HCT116 (cell line): ENCODE measurements at regions not wholly inside any gene's neighbourhood (a gene's known extent, or its start where the extent isn't known, plus 50 kb on each side); places are given as distances from the start of the nearest gene placed in this dataset.

Source experiments
- ATAC-seq: fragments of 200-7000 bp; cut with Tn5 transposase; 2 replicates; pipeline ENCODE4 v1.9.1; 2020; ENCODE audit warnings: mild to moderate bottlenecking, moderate library complexity
- BruUV-seq: library from RNA; stranded (reverse); fragments of 400-500 nt; replicated peaks from 2 replicates; lab custom pipeline; 2021; lab: Mats Ljungman, UMichigan
- CTCF ChIA-PET: fragments of 300-600 bp; sonication (Branson Sonifier 250); formaldehyde crosslinking; loops from one replicate; lab custom pipeline; 2021; ENCODE audit warnings: antibody characterized with exemption; lab: Charles Lee
- POLR2A ChIA-PET: fragments of 300-600, 350-600 bp; sonication (Branson Sonifier 250); formaldehyde crosslinking; loops from one replicate; lab custom pipeline; 2021; ENCODE audit warnings: antibody characterized with exemption; lab: Charles Lee
- RAD21 ChIA-PET, 2 experiments: fragments of 300-600 bp; sonication (Branson Sonifier 250); formaldehyde crosslinking; loops; one replicate each; lab custom pipeline; 2023; ENCODE audit warnings: low total read pairs in 2 of 2; ENCODE audit not compliant: uncharacterized antibody in 2 of 2, unreplicated experiment in 2 of 2, low non-redundant PET in 1 of 2; lab: Charles Lee
- DNase-seq: peaks from one replicate; pipeline ENCODE4 v3.0.0-alpha.2; 2010; ENCODE audit warnings: low read depth, low spot score
- H2AFZ ChIP-seq: fragments of 200-600 bp; shearing (Covaris generic), sonication (generic); 2 replicates; pipeline ENCODE4 v1.6.1; 2017; ENCODE audit warnings: low read depth, mixed run types, mixed read lengths, antibody characterized with exemption, low read length; ENCODE audit not compliant: poor library complexity, severe bottlenecking
- H3K27ac ChIP-seq: 2 replicates; pipeline ENCODE4 v1.5.1; 2012; ENCODE audit warnings: low read depth, low read length
- H3K27me3 ChIP-seq: fragments of 200-600 bp; sonication (generic); 2 replicates; pipeline ENCODE4 v1.6.1; 2016; ENCODE audit warnings: mixed run types, low read length, mixed read lengths; ENCODE audit not compliant: insufficient read depth
- H3K36me3 ChIP-seq, 2 experiments: fragments of 200-500 bp in 1 of 2; fragments of 200-600 bp in 1 of 2; sonication (Bioruptor generic) in 1 of 2; sonication (generic) in 1 of 2; 2 replicates each; pipeline versions ENCODE4 v1.5.1 to v1.6.1; 2014 to 2016; ENCODE audit warnings: low read length in 2 of 2, inconsistent platforms in 1 of 2, mixed read lengths in 1 of 2, mixed run types in 1 of 2; ENCODE audit not compliant: insufficient read depth in 2 of 2, control insufficient read depth in 1 of 2
- H3K4me1 ChIP-seq, 2 experiments: fragments of 200-600 bp in 1 of 2; sonication (generic) in 1 of 2; 2 replicates each; pipeline versions ENCODE4 v1.5.1 to v1.6.1; 2012 to 2017; ENCODE audit warnings: low read length in 2 of 2, inconsistent platforms in 1 of 2, mild to moderate bottlenecking in 1 of 2, mixed read lengths in 1 of 2, mixed run types in 1 of 2, moderate library complexity in 1 of 2; ENCODE audit not compliant: insufficient read depth in 2 of 2, control insufficient read depth in 1 of 2
- H3K4me2 ChIP-seq: fragments of 200-600 bp; sonication (generic); 2 replicates; pipeline ENCODE4 v1.6.1; 2017; ENCODE audit warnings: mixed run types, low read length, mixed read lengths
- H3K4me3 ChIP-seq, 2 experiments: fragments of 200-600 bp in 1 of 2; sonication (generic) in 1 of 2; replicated peaks in 1 of 2; 2 replicates each; pipeline ENCODE4 v1.5.1; 2011 to 2016; ENCODE audit warnings: low read length in 2 of 2, control low read depth in 1 of 2, low read depth in 1 of 2, mild to moderate bottlenecking in 1 of 2, mixed read lengths in 1 of 2, mixed run types in 1 of 2
- H3K79me2 ChIP-seq: fragments of 200-600 bp; sonication (generic); 2 replicates; pipeline ENCODE4 v1.6.1; 2017; ENCODE audit warnings: mild to moderate bottlenecking, mixed run types, low read length, moderate library complexity, mixed read lengths; ENCODE audit not compliant: insufficient read depth
- H3K9ac ChIP-seq: fragments of 200-600 bp; sonication (generic); 2 replicates; pipeline ENCODE4 v1.6.1; 2016; ENCODE audit warnings: low read length, mixed read lengths
- H3K9me2 ChIP-seq: fragments of 200-600 bp; sonication (generic), shearing (Covaris generic); 2 replicates; pipeline ENCODE4 v1.6.1; 2017; ENCODE audit warnings: mixed run types, mild to moderate bottlenecking, moderate library complexity; ENCODE audit not compliant: insufficient read depth
- H3K9me3 ChIP-seq, 2 experiments: fragments of 200-500 bp in 1 of 2; fragments of 200-600 bp in 1 of 2; sonication (Bioruptor generic) in 1 of 2; sonication (generic) in 1 of 2; 2 replicates each; pipeline ENCODE4 v1.6.1; 2014 to 2017; ENCODE audit warnings: low read length in 2 of 2, mixed read lengths in 2 of 2, inconsistent platforms in 1 of 2, low read depth in 1 of 2, mild to moderate bottlenecking in 1 of 2, mixed run types in 1 of 2, moderate library complexity in 1 of 2; ENCODE audit not compliant: control insufficient read depth in 1 of 2, insufficient read depth in 1 of 2
- H4K20me1 ChIP-seq: fragments of 200-600 bp; sonication (generic), shearing (Covaris generic); 2 replicates; pipeline ENCODE4 v1.6.1; 2017; ENCODE audit warnings: mixed run types, mild to moderate bottlenecking, moderate library complexity; ENCODE audit not compliant: insufficient read depth
- CBX3 ChIP-seq: IDR thresholded peaks from 2 replicates; pipeline ENCODE4 v1.6.1; 2012; ENCODE audit warnings: low read depth
- EGR1 ChIP-seq: IDR thresholded peaks from 2 replicates; pipeline ENCODE4 v1.6.1; 2012; ENCODE audit warnings: low read depth
- ELF1 ChIP-seq: IDR thresholded peaks from 2 replicates; pipeline ENCODE4 v1.6.1; 2012; ENCODE audit warnings: low read depth, borderline replicate concordance
- EZH2 ChIP-seq: fragments of 200-600 bp; sonication (generic); IDR thresholded peaks from 2 replicates; pipeline ENCODE4 v1.6.1; 2017; ENCODE audit warnings: antibody characterized with exemption, mixed run types
- EZH2phosphoT487 ChIP-seq: fragments of 200-600 bp; IDR thresholded peaks from 2 replicates; pipeline ENCODE4 v1.6.1; 2018; ENCODE audit warnings: antibody characterized with exemption, borderline replicate concordance
- POLR2AphosphoS5 ChIP-seq: IDR thresholded peaks from 2 replicates; pipeline ENCODE4 v1.6.1; 2011; ENCODE audit warnings: mild to moderate bottlenecking, low read depth, low read length, moderate library complexity
- RAD21 ChIP-seq: IDR thresholded peaks from 2 replicates; pipeline ENCODE4 v1.6.1; 2012; ENCODE audit warnings: low read depth, mild to moderate bottlenecking
- SIN3A ChIP-seq: IDR thresholded peaks from 2 replicates; pipeline ENCODE4 v1.6.1; 2012; ENCODE audit warnings: low read depth
- TCF7L2 ChIP-seq: IDR thresholded peaks from 2 replicates; pipeline ENCODE4 v1.7.0; 2011; ENCODE audit warnings: borderline replicate concordance, inconsistent platforms; ENCODE audit not compliant: insufficient read depth, insufficient read length; ENCODE audit errors: extremely low read depth
- YY1 ChIP-seq: IDR thresholded peaks from 2 replicates; pipeline ENCODE4 v1.6.1; 2011; ENCODE audit warnings: low read length, low read depth, moderate library complexity, mild to moderate bottlenecking; ENCODE audit not compliant: insufficient replicate concordance; ENCODE audit errors: extremely low read depth
- ZNF274 ChIP-seq: fragments of 200-500 bp; sonication (Bioruptor generic); IDR thresholded peaks from 2 replicates; pipeline ENCODE4 v1.6.1; 2014; ENCODE audit warnings: mild to moderate bottlenecking, low read depth, low read length, inconsistent platforms
- intact Hi-C: fragments of 100-400 bp; cut with micrococcal nuclease; formaldehyde crosslinking; loops from 2 replicates; pipeline ENCODE4 v1.10.0; 2022
- TF ChIP-seq, protein P1 (sequence below): IDR thresholded peaks from 2 replicates; pipeline ENCODE4 v1.6.1; 2011; ENCODE audit warnings: mild to moderate bottlenecking, low read length, moderate library complexity; ENCODE audit not compliant: insufficient replicate concordance; ENCODE audit errors: extremely low read depth
- TF ChIP-seq, protein P2 (sequence below): IDR thresholded peaks from 2 replicates; pipeline ENCODE4 v1.6.1; 2012; ENCODE audit warnings: low read depth

DNA sequence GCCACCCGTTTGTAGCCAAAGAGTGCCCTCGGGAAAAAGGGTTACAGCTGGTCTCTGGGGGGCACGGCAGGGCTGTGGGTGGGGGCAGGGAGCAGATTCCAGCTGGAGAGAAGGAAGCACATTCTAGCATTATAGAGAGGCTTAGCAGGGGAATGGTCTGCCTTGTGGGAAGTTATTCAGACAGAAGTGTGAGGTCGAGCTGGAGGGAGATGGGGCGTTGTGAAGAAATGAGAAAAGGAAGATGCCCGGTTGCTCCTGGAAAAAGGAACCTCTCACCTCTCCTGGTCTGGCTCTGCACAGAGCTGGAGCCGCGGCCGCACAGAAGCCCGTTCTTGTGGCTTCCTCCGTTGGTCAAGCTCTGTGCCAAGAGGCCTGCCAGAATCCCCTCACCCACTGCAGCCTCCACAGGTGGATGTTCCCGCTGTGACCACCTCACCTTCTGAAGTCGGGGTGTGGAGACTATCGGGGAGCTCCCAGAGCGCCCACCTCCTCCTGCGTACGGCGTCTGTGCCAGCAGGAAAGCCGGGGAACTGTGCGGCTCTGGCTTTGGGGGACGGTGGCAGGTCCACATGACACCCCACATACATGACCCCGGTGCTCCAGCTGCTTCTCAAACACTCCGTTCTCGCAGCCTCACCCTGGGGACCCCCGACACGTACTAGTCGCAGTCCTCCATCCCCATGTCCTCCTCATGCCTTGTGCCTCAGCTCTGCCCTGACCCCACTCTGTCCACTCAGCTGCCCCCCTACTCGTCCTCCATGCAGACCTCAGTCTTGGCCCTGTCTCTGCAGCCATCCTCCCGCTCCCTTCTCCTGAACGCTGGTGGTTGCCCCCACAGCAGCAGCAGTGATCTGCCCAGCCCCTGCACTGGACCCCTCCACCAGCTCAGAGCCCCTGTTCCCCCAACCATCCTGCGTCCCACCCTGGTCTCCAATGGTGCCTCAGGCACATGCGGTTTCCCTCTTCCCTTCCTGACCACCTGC is 52.2 kb upstream of the HGFAC start:
- TF ChIP-seq ZNF274, result no peak

DNA sequence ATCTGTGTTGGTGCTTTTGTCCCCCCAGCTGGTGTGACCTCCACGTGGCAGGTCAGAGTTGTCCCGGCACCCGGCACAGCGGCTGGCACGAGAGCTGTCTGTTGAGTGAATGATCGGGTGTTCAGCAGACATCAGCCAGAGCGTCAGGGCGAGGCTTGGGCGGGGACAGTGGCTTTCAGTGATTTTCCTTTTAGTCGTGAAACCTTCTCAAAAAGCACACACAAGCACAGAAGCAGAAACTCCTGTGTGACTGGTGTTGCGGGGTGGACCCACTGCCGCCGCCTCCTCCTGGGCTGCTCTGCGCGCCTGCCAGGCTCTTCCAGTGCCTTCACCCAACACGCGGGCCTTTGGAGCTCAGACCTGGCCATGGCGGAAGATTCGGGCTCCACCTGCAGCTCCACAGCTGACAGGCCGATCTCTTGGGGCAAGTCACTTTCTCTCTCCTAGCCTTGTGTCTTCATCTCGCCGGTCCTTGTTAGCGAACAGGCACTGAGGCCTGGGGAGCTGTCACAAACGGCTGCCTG is 51.4 kb upstream of the HGFAC start:
- Histone ChIP-seq H2AFZ (no peak overlapping the region), H3K79me2 (no peaks in the 10 kb centered on the region), H3K9ac (no peak overlapping the region), H3K27ac (no peak overlapping the region), H3K4me1 (peaks cover 0 to 7% of the 10 kb centered on the region in 2 experiments; a peak in 1 of 4 replicates), H3K9me3 (no peaks in the 10 kb centered on the region), H3K9me2 (no peaks in the 10 kb centered on the region), H3K36me3 (no peaks in the 10 kb centered on the region), H4K20me1 (no peaks in the 10 kb centered on the region), H3K27me3 (no peaks in the 10 kb centered on the region), H3K4me2 (no peak overlapping the region), H3K4me3 (no peak overlapping the region)
- CTCF ChIA-PET, result no interaction called here
- RAD21 ChIA-PET, result no interaction called here
- POLR2A ChIA-PET, result no interaction called here
- no TSS peak for BruUV-seq
- ATAC-seq (no peak), DNase-seq (no peak)
- intact Hi-C loops, result no loop called here
- TF ChIP-seq, protein P1, sequence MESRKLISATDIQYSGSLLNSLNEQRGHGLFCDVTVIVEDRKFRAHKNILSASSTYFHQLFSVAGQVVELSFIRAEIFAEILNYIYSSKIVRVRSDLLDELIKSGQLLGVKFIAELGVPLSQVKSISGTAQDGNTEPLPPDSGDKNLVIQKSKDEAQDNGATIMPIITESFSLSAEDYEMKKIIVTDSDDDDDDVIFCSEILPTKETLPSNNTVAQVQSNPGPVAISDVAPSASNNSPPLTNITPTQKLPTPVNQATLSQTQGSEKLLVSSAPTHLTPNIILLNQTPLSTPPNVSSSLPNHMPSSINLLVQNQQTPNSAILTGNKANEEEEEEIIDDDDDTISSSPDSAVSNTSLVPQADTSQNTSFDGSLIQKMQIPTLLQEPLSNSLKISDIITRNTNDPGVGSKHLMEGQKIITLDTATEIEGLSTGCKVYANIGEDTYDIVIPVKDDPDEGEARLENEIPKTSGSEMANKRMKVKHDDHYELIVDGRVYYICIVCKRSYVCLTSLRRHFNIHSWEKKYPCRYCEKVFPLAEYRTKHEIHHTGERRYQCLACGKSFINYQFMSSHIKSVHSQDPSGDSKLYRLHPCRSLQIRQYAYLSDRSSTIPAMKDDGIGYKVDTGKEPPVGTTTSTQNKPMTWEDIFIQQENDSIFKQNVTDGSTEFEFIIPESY, result no peak
- no peak for TF ChIP-seq TCF7L2
- TF ChIP-seq RAD21, result no peak
- no peak for TF ChIP-seq ELF1
- TF ChIP-seq EZH2, result no peak
- TF ChIP-seq SIN3A, result no peak
- no peak for TF ChIP-seq CBX3
- TF ChIP-seq YY1, result no peak
- no peak for TF ChIP-seq EGR1
- no peak for TF ChIP-seq EZH2phosphoT487
- TF ChIP-seq, protein P2, sequence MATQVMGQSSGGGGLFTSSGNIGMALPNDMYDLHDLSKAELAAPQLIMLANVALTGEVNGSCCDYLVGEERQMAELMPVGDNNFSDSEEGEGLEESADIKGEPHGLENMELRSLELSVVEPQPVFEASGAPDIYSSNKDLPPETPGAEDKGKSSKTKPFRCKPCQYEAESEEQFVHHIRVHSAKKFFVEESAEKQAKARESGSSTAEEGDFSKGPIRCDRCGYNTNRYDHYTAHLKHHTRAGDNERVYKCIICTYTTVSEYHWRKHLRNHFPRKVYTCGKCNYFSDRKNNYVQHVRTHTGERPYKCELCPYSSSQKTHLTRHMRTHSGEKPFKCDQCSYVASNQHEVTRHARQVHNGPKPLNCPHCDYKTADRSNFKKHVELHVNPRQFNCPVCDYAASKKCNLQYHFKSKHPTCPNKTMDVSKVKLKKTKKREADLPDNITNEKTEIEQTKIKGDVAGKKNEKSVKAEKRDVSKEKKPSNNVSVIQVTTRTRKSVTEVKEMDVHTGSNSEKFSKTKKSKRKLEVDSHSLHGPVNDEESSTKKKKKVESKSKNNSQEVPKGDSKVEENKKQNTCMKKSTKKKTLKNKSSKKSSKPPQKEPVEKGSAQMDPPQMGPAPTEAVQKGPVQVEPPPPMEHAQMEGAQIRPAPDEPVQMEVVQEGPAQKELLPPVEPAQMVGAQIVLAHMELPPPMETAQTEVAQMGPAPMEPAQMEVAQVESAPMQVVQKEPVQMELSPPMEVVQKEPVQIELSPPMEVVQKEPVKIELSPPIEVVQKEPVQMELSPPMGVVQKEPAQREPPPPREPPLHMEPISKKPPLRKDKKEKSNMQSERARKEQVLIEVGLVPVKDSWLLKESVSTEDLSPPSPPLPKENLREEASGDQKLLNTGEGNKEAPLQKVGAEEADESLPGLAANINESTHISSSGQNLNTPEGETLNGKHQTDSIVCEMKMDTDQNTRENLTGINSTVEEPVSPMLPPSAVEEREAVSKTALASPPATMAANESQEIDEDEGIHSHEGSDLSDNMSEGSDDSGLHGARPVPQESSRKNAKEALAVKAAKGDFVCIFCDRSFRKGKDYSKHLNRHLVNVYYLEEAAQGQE, result no peak
- no peak for TF ChIP-seq POLR2AphosphoS5

More for the DNA sequence above, 52.2 kb upstream of the HGFAC start:
- H3K27ac ChIP-seq, result no peak overlapping the region
- no peaks in the 10 kb centered on the region for H3K79me2 ChIP-seq
- DNase-seq (no peak), ATAC-seq (no peak)
- no peaks in the 10 kb centered on the region for H3K9me2 ChIP-seq
- ChIA-PET CTCF (no interaction called here), POLR2A (no interaction called here), RAD21 (no interaction called here)
- no TSS peak for BruUV-seq
- no peaks in the 10 kb centered on the region for H3K9me3 ChIP-seq
- H3K4me1 ChIP-seq, result peaks cover 0 to 7% of the 10 kb centered on the region in 2 experiments; a peak in 1 of 4 replicates
- no peaks in the 10 kb centered on the region for H4K20me1 ChIP-seq
- intact Hi-C loops, result no loop called here
- no peak overlapping the region for H3K9ac ChIP-seq
- H3K27me3 ChIP-seq, result no peaks in the 10 kb centered on the region
- H3K4me3 ChIP-seq, result no peak overlapping the region
- H3K4me2 ChIP-seq, result no peak overlapping the region
- H2AFZ ChIP-seq, result no peak overlapping the region
- H3K36me3 ChIP-seq, result no peaks in the 10 kb centered on the region
